GM12864 (cell line): ENCODE measurements at regions not wholly inside any gene's neighbourhood (a gene's known extent, or its start where the extent isn't known, plus 50 kb on each side); places are given as distances from the start of the nearest gene placed in this dataset.
"Not testable (repeated sequence)": the region's sequence is repeated elsewhere in the genome, so short reads cannot be mapped to it uniquely, and the experiment has no call there.

Source experiments
- DNase-seq: peaks from one replicate; pipeline ENCODE4 v3.0.0-alpha.2; 2011; ENCODE audit warnings: low read depth
- H3K4me3 ChIP-seq: 2 replicates; pipeline ENCODE4 v1.5.1; 2011; ENCODE audit warnings: mild to moderate bottlenecking, low read depth, low read length, control low read depth
- CTCF ChIP-seq: IDR thresholded peaks from 2 replicates; pipeline ENCODE4 v1.5.1; 2011; ENCODE audit warnings: low read depth, mild to moderate bottlenecking, moderate library complexity, low read length, control low read depth, inconsistent platforms; ENCODE audit errors: missing control alignments

- peak; percentile 26 for TF ChIP-seq CTCF
- DNase-seq = no peak
- no peak overlapping the region for H3K4me3 ChIP-seq
Measured at GRCh38 chr5:92309336-92309991, 926.3 kb upstream of the ARRDC3 start.

DNA sequence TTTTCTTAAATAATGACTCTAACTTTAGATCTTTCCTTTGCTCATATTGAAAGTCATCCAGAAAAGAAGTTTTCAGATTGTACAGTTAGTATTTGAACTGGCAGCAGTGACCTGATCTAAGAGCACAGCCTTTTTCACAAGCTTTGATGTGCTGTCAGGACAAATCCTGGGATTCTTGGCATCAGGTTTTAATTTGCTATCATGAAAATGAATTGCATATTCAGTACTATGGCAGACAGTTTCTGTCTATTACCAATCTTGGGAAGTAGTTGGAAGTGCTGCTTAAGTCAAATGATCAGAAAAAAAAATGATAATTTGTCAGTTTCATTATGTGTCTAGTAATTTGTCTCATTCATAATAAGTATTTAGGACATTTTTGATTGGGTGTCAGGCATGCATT lies 925.6 kb upstream of the ARRDC3 start:
- DNase-seq = no peak
- no peak for TF ChIP-seq CTCF
- no peak overlapping the region for H3K4me3 ChIP-seq

- not testable (repeated sequence) for H3K4me3 ChIP-seq, DNase-seq
Measured at GRCh38 chr5:92302356-92302755, 919.2 kb upstream of the ARRDC3 start.

GRCh38 chr5:92283521-92283920 lies 900.4 kb upstream of the ARRDC3 start:
- H3K4me3 ChIP-seq = no peak overlapping the region
- DNase-seq = no peak
- no peak for TF ChIP-seq CTCF

DNA sequence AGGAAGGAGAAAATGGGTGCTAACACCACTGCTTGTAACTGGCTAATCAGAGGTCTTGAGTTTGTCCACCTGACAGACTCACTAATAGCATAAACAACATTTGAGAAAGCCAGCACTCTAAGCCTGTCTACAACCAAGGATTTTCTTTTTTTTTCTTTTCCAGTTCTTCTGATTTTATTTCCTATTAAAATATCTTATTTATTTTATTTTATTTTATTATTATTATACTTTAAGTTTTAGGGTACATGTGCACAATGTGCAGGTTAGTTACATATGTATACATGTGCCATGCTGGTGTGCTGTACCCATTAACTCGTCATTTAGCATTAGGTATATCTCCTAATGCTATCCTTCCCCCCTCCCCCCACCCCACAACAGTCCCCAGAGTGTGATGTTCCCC lies 888.6 kb upstream of the ARRDC3 start:
- H3K4me3 ChIP-seq, DNase-seq: not testable (repeated sequence)

- no peak for TF ChIP-seq CTCF
- DNase-seq = no peak
- no peak overlapping the region for H3K4me3 ChIP-seq
Measured at GRCh38 chr5:92268343-92268742, 885.2 kb upstream of the ARRDC3 start.

GRCh38 chr5:92267830-92268229 lies 884.7 kb upstream of the ARRDC3 start:
- DNase-seq = no peak
- TF ChIP-seq CTCF = no peak
- H3K4me3 ChIP-seq = no peak overlapping the region

- TF ChIP-seq CTCF = no peak
- H3K4me3 ChIP-seq = no peak overlapping the region
- no peak for DNase-seq
Measured at GRCh38 chr5:92265804-92266203, 882.7 kb upstream of the ARRDC3 start.

- not testable (repeated sequence) for DNase-seq, H3K4me3 ChIP-seq
Measured at GRCh38 chr5:92255605-92256004, 872.5 kb upstream of the ARRDC3 start.
